GM12892 (cell line): ENCODE measurements at regions not wholly inside any gene's neighbourhood (a gene's known extent, or its start where the extent isn't known, plus 50 kb on each side); places are given as distances from the start of the nearest gene placed in this dataset.

Source experiments
- DNase-seq: peaks from one replicate; pipeline ENCODE4 v3.0.0; 2011; ENCODE audit not compliant: insufficient read length
- FAIRE-seq: peaks from 2 replicates; lab custom pipeline; 2011; peaks lifted over from hg19 to GRCh38; lab: Jason Lieb, UNC
- POLR2A ChIP-seq: IDR thresholded peaks from 2 replicates; pipeline ENCODE4 v1.6.1; 2011; ENCODE audit warnings: low read depth, low read length, control low read depth
- POLR2AphosphoS5 ChIP-seq: IDR thresholded peaks from 2 replicates; pipeline ENCODE4 v1.6.1; 2011; ENCODE audit warnings: low read depth, low read length, control low read depth
- TAF1 ChIP-seq: IDR thresholded peaks from 2 replicates; pipeline ENCODE4 v1.6.1; 2011; ENCODE audit warnings: low read depth, mild to moderate bottlenecking, control low read depth, low read length, borderline replicate concordance

- TF ChIP-seq TAF1 (no peak), POLR2A (no peak), POLR2AphosphoS5 (no peak)
- DNase-seq (no peak), FAIRE-seq (peak; percentile 58)
Observed at GRCh38 chr11:123250892-123251656, 56.0 kb upstream of the CLMP start.

DNA sequence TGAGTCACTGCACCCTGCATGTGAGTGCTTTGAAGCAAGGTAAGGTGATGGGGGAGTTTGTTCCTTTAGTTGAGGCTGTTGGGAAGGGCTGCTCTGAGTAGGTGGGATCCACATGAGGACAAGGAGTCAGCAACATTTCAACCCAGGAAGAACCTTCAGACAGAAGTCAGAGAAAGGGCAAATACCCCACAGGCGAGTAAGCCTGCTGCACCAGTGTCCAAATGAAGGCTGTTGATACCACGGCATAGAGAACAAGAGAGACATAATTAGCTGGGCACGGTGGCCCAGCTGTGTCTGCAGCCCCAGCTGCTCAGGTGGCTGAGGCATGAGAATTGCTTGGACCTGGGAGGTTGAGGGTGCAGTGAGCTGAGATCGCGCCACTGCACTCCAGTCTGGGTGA lies 54.3 kb upstream of the CLMP start:
- DNase-seq (no peak), FAIRE-seq (no peak)
- TF ChIP-seq POLR2A (no peak), POLR2AphosphoS5 (no peak), TAF1 (no peak)

GRCh38 chr11:123247813-123248379 lies 52.8 kb upstream of the CLMP start:
- FAIRE-seq (peak; percentile 48), DNase-seq (no peak)
- TF ChIP-seq POLR2A = no peak

DNA sequence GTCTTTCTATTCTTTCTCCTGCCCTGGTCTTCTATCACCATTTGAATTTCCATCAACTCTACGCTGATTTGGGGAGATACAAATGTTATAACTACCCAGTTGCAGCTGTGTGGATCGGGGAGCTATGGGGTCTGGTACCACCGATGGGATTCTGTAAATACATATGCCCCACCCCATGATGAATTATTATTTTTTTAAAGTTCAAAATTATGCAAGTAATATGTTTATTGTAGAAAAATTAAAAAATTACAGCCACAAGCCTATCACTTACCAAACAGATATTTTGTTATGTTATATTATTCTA lies 52.4 kb upstream of the CLMP start:
- DNase-seq (no peak), FAIRE-seq (no peak)
- no peak for TF ChIP-seq TAF1
- no peak for TF ChIP-seq POLR2AphosphoS5
- no peak for TF ChIP-seq POLR2A

DNA sequence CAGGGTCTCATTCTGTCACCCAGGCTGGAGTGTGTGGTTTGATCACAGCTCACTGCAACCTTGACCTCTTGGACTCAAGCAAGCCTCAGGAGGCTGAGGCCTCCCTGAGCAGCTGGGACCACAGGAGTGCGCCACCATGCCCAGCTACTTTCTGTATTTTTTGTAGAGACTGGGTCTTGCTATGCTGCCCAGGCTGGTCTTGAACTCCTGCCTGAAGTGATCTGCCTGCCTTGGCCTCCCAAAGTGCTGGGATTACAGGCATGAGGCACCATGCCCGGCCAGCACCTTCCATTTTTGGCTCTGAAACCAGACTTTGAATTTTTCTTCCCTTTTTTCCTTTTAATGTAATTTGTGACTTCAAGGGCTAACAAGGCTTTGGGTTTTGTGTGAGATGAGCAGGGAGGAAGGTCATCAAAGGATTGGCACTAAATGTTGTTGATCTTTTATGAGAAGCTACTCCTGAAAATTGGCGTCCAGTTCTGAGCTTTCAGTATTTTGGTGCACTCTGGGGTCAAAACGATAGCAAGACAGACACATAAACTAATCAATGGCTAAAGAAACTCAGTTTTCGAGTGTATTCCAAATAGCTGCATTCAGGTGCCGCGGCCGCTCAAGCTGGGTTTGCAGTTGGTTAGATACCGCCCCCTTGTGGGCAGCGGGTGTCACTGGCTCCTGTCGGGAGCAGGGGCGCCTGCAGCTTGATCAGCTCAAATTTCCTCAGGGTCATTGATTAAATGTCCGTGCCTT lies 51.9 kb upstream of the CLMP start:
- DNase-seq (peak; percentile 51), FAIRE-seq (peak; percentile 97)
- TF ChIP-seq POLR2AphosphoS5 (no peak), TAF1 (no peak), POLR2A (no peak)

DNA sequence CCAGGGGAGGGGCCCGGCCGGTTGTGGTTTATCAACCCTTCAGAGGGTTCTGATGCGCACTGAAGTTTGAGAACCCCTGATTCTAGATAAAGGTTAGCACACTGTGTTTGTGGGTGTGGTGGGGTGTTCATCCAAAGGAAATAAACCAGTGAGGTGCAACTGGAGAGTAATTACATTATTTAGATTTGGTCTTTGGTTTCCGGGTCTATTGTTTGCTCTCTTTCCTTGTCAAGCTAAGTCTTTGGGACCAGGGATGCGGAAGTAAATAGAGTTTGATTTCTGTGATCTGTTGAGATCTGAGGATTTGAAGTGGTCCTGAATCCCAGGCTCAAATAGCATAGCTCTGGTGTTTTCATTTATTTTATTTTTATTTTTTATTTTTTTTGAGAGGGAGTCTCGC lies 50.5 kb upstream of the CLMP start:
- FAIRE-seq (peak; percentile 40), DNase-seq (no peak)
- TF ChIP-seq POLR2A (no peak), TAF1 (no peak), POLR2AphosphoS5 (no peak)
